VCaP (cell line): ENCODE measurements at regions not wholly inside any gene's neighbourhood (a gene's known extent, or its start where the extent isn't known, plus 50 kb on each side); places are given as distances from the start of the nearest gene placed in this dataset.

ENCODE experiments used
- H3K27ac ChIP-seq: fragments of 450-650 bp; 2 replicates; pipeline ENCODE4 v1.5.1; 2017
- CTCF ChIP-seq: fragments of 450-650 bp; conservative IDR thresholded peaks from 2 replicates; pipeline ENCODE4 v1.5.1; 2017; ENCODE audit warnings: mild to moderate bottlenecking, moderate library complexity

GRCh38 chr3:159026510-159026909 is 224.7 kb downstream of the MFSD1 start:
- H3K27ac ChIP-seq = no peak overlapping the region
- no peak for TF ChIP-seq CTCF

GRCh38 chr3:159028706-159029105 is 226.9 kb downstream of the MFSD1 start:
- no peak for TF ChIP-seq CTCF
- no peak overlapping the region for H3K27ac ChIP-seq

GRCh38 chr3:159029306-159030026 is 227.6 kb downstream of the MFSD1 start:
- TF ChIP-seq CTCF = no peak

GRCh38 chr3:159030138-159030670 is 228.3 kb downstream of the MFSD1 start:
- TF ChIP-seq CTCF = no peak
- H3K27ac ChIP-seq = no peak overlapping the region

More at GRCh38 chr3:159029306-159030026, 227.6 kb downstream of the MFSD1 start:
- H3K27ac ChIP-seq = no peak overlapping the region

- TF ChIP-seq CTCF = no peak
- no peak overlapping the region for H3K27ac ChIP-seq
Observed at GRCh38 chr3:159030886-159031679, 229.2 kb downstream of the MFSD1 start.

- no peak for TF ChIP-seq CTCF
- H3K27ac ChIP-seq = no peak overlapping the region
Observed at GRCh38 chr3:159032311-159032710, 230.5 kb downstream of the MFSD1 start.

- TF ChIP-seq CTCF = no peak
- no peak overlapping the region for H3K27ac ChIP-seq
Observed at GRCh38 chr3:159038405-159038804, 236.6 kb downstream of the MFSD1 start.
